SIG-M5 treated with dmso at 0.1 percent for 504 hours (cell line): ENCODE measurements at regions not wholly inside any gene's neighbourhood (a gene's known extent, or its start where the extent isn't known, plus 50 kb on each side); places are given as distances from the start of the nearest gene placed in this dataset.
"Not testable (repeated sequence)": the region's sequence is repeated elsewhere in the genome, so short reads cannot be mapped to it uniquely, and the experiment has no call there.

ENCODE experiments used
- DNase-seq: peaks from one replicate; lab custom pipeline; 2025; ENCODE audit not compliant: unreplicated experiment; lab: John Stamatoyannopoulos, UW

GRCh38 chr1:157369808-157370521 is 182.3 kb downstream of the FCRL5 start:
- DNase-seq: peak; percentile 39

- DNase-seq: not testable (repeated sequence)
Measured at GRCh38 chr1:157368941-157369340, 183.4 kb downstream of the FCRL5 start.

- no peak for DNase-seq
Measured at GRCh38 chr1:157368363-157368762, 184.0 kb downstream of the FCRL5 start.

GRCh38 chr1:157367870-157368269 is 184.4 kb downstream of the FCRL5 start:
- no peak for DNase-seq

- DNase-seq: no peak
Measured at GRCh38 chr1:157367091-157367739, 185.1 kb downstream of the FCRL5 start.

- DNase-seq: no peak
Measured at GRCh38 chr1:157364612-157365011, 187.7 kb downstream of the FCRL5 start.

GRCh38 chr1:157363660-157364140 is 188.6 kb downstream of the FCRL5 start:
- DNase-seq: peak; percentile 55

- DNase-seq: no peak
Measured at GRCh38 chr1:157360023-157360390, 192.3 kb downstream of the FCRL5 start.

- DNase-seq: no peak
Measured at GRCh38 chr1:157359314-157360022, 192.8 kb downstream of the FCRL5 start.

- DNase-seq: no peak
Measured at GRCh38 chr1:157357111-157357510, 195.2 kb downstream of the FCRL5 start.

GRCh38 chr1:157356601-157357000 is 195.7 kb downstream of the FCRL5 start:
- no peak for DNase-seq

GRCh38 chr1:157353546-157353945 is 198.8 kb downstream of the FCRL5 start:
- no peak for DNase-seq

- DNase-seq: no peak
Measured at GRCh38 chr1:157352817-157353408, 199.4 kb downstream of the FCRL5 start.

- no peak for DNase-seq
Measured at GRCh38 chr1:157352216-157352615, 200.1 kb downstream of the FCRL5 start.

GRCh38 chr1:157351800-157352199 is 200.5 kb downstream of the FCRL5 start:
- DNase-seq: not testable (repeated sequence)

- no peak for DNase-seq
Measured at GRCh38 chr1:157348538-157349480, 203.5 kb downstream of the FCRL5 start.

GRCh38 chr1:157347506-157347905 is 204.8 kb downstream of the FCRL5 start:
- no peak for DNase-seq

GRCh38 chr1:157337785-157338184 is 199.6 kb upstream of the ETV3 start:
- DNase-seq: not testable (repeated sequence)

- peak; percentile 82 for DNase-seq
Measured at GRCh38 chr1:157335056-157335455, 196.9 kb upstream of the ETV3 start.

- DNase-seq: peak; percentile 6
Measured at GRCh38 chr1:157334041-157334440, 195.8 kb upstream of the ETV3 start.
